GM12873 (cell line): ENCODE measurements at regions not wholly inside any gene's neighbourhood (a gene's known extent, or its start where the extent isn't known, plus 50 kb on each side); places are given as distances from the start of the nearest gene placed in this dataset.

Source experiments
- CTCF ChIP-seq: IDR thresholded peaks from 2 replicates; pipeline ENCODE4 v1.5.1; 2012; ENCODE audit warnings: low read depth, mild to moderate bottlenecking, moderate library complexity, low read length, control low read depth; ENCODE audit not compliant: insufficient read depth; ENCODE audit errors: missing control alignments

- no peak for TF ChIP-seq CTCF
Observed at GRCh38 chr17:49914664-49915063, 54.3 kb upstream of the DLX4 start.

- no peak for TF ChIP-seq CTCF
Observed at GRCh38 chr17:49915260-49915659, 53.7 kb upstream of the DLX4 start.

GRCh38 chr17:49915670-49916069 is 53.3 kb upstream of the DLX4 start:
- no peak for TF ChIP-seq CTCF

DNA sequence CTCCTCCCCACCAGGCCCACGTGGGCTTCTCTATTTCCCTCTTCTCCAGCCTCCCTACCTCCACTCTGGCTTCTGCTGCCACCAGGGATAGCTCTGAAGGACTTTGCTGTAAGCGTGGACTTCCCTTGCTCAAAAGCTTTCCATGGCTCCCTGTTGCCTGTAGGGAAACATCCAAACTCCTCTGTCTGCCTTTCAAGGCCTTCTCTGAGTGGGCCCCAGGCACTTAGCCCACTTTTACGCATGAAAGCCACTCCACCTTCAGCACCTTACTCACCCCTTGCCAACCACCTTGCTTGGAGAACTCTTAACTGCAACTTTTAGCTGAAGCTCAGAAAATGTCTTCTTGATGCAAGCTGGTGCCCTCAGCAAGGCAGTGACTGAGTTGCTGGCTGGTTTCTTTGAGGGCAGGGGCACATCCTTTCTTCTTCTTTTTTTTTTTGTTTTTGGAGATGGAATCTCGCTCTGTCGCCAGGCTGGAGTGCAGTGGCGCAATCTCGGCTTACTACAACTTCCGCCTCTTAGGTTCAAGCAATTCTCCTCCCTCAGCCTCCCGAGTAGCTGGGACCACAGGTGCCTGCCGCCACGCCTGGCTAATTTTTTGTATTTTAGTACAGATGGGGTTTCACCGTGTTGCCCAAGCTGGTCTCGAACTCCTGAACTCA is 52.0 kb upstream of the DLX4 start:
- TF ChIP-seq CTCF, result no peak

DNA sequence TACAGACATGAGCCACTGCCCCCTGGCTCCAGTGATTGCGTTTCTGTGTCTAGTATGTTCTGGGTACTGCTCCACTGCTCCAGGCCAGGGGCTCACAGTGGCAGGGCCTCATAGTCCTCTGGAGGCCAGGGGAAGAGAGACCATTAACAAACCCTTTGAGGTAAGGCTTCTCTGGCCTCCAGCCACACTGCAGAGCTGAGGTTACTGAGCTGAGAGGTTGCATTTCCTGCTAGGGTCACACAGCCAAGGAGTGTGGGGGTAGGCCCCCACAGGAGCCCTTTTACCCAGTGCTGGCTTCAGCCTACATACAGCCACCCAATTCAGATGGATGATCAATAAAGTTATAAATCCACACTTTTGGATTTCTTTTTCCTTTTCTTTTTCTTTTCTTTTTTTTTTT is 50.4 kb upstream of the DLX4 start:
- no peak for TF ChIP-seq CTCF
